GM08714 (cell line): ENCODE measurements at regions not wholly inside any gene's neighbourhood (a gene's known extent, or its start where the extent isn't known, plus 50 kb on each side); places are given as distances from the start of the nearest gene placed in this dataset.
"Not testable (repeated sequence)": the region's sequence is repeated elsewhere in the genome, so short reads cannot be mapped to it uniquely, and the experiment has no call there.

Source experiments
- H3K4me3 ChIP-seq: fragments of 200-500 bp; sonication (Bioruptor generic); 2 replicates; pipeline ENCODE4 v1.5.1; 2014; ENCODE audit warnings: mild to moderate bottlenecking, low read length, inconsistent platforms
- ZNF274 ChIP-seq: IDR thresholded peaks from 2 replicates; pipeline ENCODE4 v1.6.1; 2012; ENCODE audit warnings: mild to moderate bottlenecking, low read depth, low read length

DNA sequence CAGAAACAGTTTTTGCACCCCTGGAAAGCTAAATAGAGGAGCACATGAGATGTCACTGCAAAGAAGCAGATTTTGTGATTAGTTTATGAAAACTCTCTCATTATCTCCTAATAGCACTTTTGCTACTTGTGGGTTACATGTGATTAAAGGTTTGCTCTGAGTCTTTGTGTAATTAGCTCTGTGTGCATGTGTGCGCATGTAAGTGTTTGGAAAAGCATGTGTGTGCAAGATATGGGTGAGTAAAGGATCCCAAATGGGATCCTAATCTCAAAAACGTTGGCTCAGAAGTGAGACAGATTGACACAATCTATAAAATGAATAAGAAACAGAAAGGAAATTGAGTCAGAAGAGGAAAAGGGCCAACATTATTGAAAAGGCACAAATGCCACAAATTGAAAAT lies 104.5 kb downstream of the SKIDA1 start:
- TF ChIP-seq ZNF274 = no peak
- H3K4me3 ChIP-seq = no peak overlapping the region

DNA sequence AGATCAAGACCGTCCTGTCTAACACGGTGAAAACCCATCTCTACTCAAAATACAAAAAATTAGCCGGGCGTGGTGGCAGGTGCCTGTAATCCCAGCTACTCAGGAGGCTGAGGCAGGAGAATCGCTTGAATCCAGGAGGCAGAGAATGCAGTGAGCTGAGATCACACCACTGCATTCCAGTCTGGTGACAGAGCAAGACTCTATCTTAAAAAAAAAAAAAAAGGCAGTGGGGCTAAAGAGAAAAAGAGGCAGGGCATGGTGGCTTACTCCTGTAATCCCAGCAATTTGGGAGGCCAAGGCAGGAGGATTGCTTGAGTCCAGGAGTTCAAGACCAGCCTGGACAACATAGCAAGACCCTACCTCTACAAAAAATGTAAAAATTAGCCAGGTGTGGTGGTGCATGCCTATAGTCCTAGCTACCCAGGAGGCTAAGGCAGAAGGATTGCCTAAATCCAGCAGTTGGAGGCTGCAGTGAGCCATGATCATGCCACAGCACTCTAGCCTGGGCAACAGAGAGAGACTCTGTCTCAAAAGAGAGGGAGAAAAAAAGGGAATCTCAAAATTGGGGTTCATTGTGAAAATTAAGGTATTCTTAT lies 106.4 kb downstream of the SKIDA1 start:
- H3K4me3 ChIP-seq = not testable (repeated sequence)

DNA sequence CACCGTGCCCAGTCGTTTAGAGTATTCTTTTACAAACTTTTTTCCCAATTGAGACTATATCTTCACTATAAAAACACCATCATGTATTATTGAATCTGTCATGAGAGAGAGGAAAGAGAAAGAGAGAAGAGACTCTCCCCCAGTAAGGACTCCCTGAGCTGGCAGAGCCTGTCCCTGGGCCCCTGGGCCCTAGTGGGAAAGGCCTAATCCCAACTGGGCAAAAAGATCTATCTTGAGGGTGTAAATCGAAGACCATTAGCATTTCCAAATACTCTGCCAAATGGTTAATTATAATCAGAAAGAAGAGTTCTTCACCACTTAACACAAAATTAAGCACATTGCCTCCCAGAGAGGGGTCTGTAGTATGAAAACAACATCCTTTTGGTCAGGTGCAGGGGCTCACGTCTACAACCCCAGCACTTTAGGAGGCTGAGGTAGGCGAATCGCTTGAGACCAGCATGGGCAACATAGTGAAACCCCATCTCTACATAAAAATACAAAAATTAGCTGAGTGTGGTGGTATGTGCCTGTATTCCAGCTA lies 108.2 kb downstream of the SKIDA1 start:
- no peak for TF ChIP-seq ZNF274
- no peak overlapping the region for H3K4me3 ChIP-seq

DNA sequence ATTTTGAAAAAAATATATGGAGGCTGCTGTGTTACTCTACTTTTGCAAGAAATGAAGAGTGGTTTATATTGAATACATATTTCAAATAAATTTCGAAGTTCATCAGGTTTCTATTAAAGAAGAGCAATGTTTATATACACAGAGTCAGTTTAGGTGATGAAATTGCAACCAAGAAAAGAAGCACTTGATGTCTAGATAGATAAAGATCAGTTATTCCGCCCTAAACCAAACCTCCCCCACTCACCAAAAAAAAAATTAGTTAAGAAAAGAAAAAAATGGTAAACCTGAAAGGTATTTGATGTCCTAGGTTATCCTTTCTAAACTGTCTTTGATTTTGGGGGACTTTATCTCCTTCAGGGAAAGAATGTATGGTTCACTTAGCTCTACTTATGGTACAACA lies 111.8 kb downstream of the SKIDA1 start:
- H3K4me3 ChIP-seq = no peak overlapping the region
- no peak for TF ChIP-seq ZNF274

DNA sequence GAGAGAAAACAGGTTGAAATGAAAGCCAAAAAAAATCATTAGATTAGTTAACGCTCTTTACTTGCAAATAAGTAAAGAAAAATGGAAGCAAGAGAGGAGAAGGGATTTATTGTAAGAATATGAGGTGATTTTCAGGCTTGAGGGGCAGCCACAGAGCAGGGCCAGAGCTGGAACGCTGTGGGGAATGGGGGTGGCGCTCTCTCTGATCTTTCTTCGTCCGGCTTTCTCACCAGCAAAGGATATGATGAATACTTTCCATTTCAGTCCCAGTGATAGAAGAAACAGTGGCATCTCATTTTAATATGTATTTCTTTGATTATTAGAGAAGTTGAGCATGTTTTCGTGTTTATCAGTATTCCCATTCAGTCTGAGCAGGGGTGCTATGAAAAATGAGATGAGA lies 112.2 kb downstream of the SKIDA1 start:
- TF ChIP-seq ZNF274 = no peak
- H3K4me3 ChIP-seq = no peak overlapping the region

DNA sequence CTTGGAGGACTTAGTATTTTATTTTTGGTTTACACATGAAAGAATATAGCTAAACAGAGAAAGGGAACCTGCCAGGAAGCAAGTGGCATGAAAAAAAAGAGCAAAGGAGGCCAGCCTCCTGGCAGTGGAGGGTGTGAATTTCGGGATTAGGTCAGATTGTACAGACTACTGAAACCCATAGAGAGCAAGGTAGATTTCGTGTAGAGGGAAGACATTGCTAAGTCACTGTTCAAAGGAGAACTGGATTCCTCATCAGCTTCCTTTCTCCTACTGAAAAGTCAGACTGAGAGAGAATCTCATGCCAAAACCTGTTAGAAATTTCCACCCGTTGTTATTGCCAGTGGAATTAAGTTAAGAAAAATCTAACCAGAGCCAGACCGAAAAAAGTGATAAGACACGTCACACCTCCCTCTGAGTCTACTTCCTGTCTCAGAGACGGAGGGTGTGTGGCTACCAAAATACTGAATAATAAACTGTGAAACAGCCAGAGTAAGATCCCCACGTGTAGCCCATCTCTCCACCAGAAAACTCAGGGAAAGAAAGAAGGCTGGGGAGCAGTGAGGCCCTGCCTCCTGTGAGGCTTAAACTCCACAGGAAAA lies 118.8 kb downstream of the SKIDA1 start:
- H3K4me3 ChIP-seq = no peak overlapping the region
- TF ChIP-seq ZNF274 = no peak

DNA sequence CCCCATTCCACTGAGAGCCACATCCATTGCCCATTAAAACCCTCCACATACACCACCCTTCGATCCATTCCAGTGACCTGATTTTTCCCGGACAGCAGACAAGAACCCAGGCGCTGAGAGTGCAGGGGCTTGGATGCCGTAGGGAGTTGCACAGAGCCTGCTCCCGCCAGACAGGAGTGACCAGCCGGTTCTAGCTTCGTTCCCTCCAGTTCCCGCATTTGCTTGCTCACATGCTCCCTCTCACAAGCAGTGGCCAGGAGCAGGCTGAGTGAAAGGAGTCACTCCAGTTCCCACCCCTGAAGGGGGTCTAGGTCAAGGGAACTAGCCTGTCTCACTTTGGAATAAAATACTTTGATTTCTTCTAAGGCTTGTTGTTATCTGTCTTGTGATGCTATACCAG lies 119.5 kb downstream of the SKIDA1 start:
- TF ChIP-seq ZNF274 = no peak
- no peak overlapping the region for H3K4me3 ChIP-seq

DNA sequence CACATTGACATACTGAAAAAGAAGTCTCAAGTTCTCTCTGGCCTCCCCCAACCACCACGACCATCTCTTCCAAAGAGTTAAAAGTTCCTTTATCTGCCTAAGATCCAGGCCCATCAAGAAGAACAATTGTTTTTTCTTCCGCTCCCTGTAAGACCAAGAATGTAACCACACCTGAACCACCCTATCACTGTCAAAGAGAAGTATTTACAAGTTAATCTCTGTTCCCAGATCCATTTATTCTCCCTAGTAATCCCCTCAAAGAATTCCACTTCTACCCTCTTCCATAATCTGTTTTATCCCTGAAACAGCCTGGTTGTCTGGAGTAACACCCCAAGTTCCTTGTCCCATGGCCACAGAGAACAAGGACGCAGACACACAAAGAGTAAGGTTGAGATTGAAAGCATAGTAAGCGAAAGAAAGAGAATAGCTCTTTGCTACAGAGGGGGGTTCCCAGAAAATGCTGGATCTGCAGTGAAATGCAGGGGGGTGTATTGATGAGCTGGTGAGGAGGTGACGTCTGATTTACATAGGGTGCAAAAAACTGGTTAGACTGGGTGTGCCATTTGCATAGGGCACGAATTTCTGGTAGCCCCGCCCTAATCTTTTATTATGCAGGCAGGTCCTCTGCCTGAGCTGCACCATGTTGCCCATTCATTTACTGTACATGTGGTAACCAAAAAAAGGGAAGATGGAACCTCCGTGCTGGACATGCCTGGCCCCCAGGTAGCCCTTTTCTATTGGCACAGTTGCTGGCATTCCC lies 122.0 kb downstream of the SKIDA1 start:
- TF ChIP-seq ZNF274 = no peak
- H3K4me3 ChIP-seq = no peak overlapping the region

DNA sequence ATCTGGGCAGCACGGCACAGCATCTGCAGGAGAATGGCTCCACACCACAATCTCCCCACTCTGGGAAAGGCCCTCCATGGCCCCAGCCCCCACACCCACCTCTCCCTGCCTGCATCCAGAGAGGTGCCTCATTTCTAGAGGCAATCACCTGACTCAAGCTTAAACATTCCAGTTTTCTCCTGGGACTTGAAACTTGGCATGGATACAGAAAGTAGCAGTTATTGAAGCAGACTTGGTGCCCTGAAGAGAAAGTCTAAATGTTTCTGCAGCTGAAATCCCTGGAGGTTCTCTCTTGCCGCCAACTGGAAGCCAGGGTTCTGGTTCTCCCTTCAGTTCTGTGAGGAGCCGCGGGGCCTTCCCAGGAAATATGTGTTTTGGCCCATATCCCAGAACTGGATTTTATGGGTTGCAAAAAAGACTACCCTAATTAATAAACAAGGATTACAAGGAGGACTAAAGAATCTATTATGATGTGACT lies 122.8 kb downstream of the SKIDA1 start:
- no peak for TF ChIP-seq ZNF274
- H3K4me3 ChIP-seq = no peak overlapping the region

DNA sequence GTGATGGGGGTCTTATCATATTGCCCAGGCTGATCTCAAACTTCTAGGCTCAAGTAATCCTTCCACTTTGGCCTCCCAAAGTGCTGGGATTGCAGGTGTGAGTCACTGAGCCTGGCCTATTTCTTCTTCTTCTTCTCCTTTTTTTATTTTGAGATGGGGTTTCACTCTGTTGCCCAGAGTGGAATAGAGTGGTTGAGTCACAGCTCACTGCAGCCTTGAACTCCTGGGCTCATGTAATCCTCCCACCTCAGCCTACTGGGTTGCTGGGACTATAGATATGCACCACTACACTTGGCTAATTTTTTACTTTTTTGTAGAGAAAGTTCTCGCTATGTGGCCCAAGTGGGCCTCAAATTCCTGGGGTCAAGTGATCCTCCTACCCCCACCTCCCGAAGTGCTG lies 124.3 kb downstream of the SKIDA1 start:
- H3K4me3 ChIP-seq = no peak overlapping the region
- no peak for TF ChIP-seq ZNF274

DNA sequence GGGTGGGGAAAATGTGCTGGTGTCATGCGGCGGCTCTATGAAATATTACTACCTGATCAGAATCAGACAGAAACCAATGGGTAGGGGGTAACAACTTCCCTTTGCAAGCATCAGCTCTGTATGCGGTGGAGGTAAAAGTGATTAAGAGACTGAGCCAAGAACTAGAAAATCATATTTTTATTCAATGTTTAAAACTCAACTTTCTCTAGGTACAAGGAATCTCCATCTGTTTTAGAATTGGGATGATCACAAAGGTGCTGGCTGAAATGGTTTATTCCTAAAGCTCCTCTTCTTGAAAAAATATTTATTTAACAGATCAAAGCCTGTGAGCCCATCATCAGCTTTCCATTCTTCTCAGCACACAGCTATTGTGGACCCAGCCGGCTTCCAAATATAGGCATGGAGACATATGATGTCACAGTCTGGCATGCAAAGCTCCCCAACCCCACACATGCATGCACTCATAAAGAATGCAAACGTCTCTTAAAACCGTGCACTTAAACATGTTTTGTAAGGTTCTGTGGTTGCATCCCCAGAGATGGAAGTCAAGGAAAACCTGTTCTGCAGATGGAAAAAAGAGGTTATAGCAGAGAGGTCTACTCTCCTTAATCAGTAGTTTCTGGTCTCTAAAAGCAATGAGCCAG lies 126.0 kb downstream of the SKIDA1 start:
- H3K4me3 ChIP-seq = no peak overlapping the region
- TF ChIP-seq ZNF274 = no peak

DNA sequence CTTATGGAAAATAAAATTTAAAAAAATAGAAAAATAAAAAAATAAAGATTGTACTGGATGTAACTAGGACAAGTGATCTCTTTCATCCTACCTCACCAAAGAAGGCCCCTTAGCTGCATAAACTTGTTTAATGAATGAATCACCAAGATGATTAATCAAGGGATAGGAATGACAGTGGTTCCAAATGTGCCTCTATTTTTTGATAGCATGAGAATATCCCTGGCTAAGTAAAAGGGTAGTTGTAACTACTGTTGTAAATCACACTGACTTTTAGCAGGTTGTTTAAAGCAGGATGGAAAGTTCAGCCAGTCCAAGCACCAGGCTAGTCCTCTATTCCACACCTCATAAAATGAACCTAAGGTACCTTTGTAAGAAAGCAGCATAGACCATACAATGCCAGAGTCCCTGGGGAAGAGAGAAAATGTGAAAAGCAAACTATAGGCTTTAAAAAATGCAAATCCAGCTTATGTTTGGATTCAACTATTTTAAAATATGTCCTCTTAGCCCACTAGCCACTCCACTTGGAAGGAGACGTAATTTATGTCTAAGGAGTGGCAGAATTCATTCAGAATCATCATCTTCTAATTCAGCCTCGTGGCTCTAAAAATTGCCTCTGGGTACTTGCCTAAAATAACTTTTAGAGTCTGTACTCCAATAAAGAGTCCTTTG lies 126.8 kb downstream of the SKIDA1 start:
- no peak overlapping the region for H3K4me3 ChIP-seq
- TF ChIP-seq ZNF274 = no peak

DNA sequence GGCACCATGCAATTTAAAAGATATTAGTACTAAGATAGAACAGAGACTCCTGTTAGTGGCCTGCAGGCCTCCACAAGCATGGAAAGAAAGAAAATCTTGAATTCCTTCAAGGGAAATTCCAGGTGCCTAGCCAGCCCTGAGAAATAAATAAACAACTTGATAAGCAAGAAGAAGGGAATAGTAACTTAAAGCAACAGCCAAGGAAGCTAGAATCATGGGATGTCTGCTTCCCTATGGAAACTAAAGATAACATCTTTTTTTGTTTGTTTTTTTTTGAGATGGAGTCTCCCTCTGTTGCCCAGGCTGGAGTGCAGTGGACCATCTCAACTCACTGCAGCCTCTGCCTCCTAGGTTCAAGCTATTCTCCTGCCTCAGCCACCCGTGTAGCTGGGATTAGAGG lies 128.6 kb downstream of the SKIDA1 start:
- H3K4me3 ChIP-seq = no peak overlapping the region
- TF ChIP-seq ZNF274 = no peak

DNA sequence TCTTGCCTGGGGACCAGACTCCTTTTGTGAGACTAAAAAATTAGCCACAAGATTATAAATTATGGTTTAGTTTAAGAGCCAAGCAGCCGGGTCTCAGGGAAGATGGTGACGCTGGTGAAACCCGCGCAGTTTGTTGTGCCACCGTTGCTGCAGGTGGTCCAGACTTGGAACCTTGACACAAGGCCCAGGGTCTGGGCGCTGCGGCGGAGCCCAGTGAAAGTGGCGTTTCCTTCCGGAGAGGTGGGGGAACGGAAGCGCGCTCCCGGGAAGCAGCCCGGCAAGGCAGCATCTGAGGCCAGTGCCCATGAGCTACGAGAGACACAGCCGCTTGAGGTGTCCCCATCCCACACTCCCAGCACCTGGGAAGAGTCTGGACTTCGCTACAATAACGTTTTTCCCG lies 131.6 kb downstream of the SKIDA1 start:
- H3K4me3 ChIP-seq = no peak overlapping the region
- TF ChIP-seq ZNF274 = no peak
